Effector memory CD8-positive, alpha-beta T cell (primary cell): ENCODE measurements at regions not wholly inside any gene's neighbourhood (a gene's known extent, or its start where the extent isn't known, plus 50 kb on each side); places are given as distances from the start of the nearest gene placed in this dataset.
"Not testable (repeated sequence)": the region's sequence is repeated elsewhere in the genome, so short reads cannot be mapped to it uniquely, and the experiment has no call there.

ENCODE experiments used
- ATAC-seq: fragments of 150-1000 bp; cut with Tn5 transposase; replicated peaks from 2 replicates; pipeline ENCODE4 v1.10.0; 2021; ENCODE audit warnings: mild to moderate bottlenecking, moderate library complexity
- DNase-seq, 3 experiments: peaks; one replicate each; pipeline ENCODE4 v3.0.0; 2021
- H3K27ac Mint-ChIP-seq, 2 donors: one replicate each; pipeline ENCODE4 v1.8.0; 2022; ENCODE audit warnings: mild to moderate bottlenecking in 2 of 2, mixed read lengths in 2 of 2, moderate library complexity in 2 of 2
- H3K27me3 Mint-ChIP-seq, 2 donors: one replicate each; pipeline ENCODE4 v1.8.0; 2022; ENCODE audit warnings: mixed read lengths in 2 of 2
- H3K36me3 Mint-ChIP-seq: one replicate; pipeline ENCODE4 v1.8.0; 2022; ENCODE audit warnings: mild to moderate bottlenecking, moderate library complexity, mixed read lengths; ENCODE audit not compliant: insufficient read depth
- H3K4me1 Mint-ChIP-seq, 2 donors: one replicate each; pipeline ENCODE4 v1.8.0; 2022; ENCODE audit warnings: low read depth in 2 of 2, mixed read lengths in 2 of 2
- H3K4me3 Mint-ChIP-seq, 2 donors: one replicate each; pipeline ENCODE4 v1.8.0; 2022; ENCODE audit warnings: mild to moderate bottlenecking in 2 of 2, mixed read lengths in 2 of 2, moderate library complexity in 2 of 2
- H3K9me3 Mint-ChIP-seq, 2 donors: one replicate each; pipeline ENCODE4 v1.8.0; 2022; ENCODE audit warnings: mixed read lengths in 2 of 2

DNA sequence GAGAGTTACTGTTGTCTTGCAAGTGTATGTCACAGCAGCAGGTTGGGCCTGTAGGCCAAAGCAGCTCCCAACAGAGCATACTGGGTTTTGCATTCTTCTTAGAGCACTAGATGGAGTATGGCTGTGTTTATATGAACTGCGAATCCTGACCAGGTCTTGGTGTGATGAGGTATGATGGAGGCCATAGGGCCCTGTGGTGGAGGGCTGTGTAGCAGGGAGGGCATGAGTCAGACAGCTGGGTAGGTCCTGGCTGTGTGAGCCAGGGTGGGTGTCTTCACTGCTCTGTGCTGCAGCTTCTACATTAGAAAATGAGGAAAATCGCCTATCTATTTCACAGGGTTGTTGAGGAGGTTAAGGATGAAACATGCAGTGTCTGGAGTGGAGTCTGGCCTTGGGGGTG lies 124.2 kb downstream of the BUB3 start:
- H3K4me3 Mint-ChIP-seq: no peak overlapping the region

GRCh38 chr10:123283371-123283770 lies 129.2 kb downstream of the BUB3 start:
- H3K4me1 Mint-ChIP-seq, DNase-seq, H3K4me3 Mint-ChIP-seq, H3K9me3 Mint-ChIP-seq, H3K36me3 Mint-ChIP-seq, ATAC-seq, H3K27ac Mint-ChIP-seq, H3K27me3 Mint-ChIP-seq: not testable (repeated sequence)

More for the DNA sequence above, 124.2 kb downstream of the BUB3 start:
- peaks cover 8 to 9% of the 10 kb centered on the region in 2 donors for H3K27me3 Mint-ChIP-seq
- H3K9me3 Mint-ChIP-seq: peaks cover 2 to 8% of the 10 kb centered on the region in 2 donors
- ATAC-seq (no peak), DNase-seq (no peak)
- peak overlapping the region in 1 of 2 donors; percentile 21 for H3K27ac Mint-ChIP-seq
- no peaks in the 10 kb centered on the region for H3K36me3 Mint-ChIP-seq
- H3K4me1 Mint-ChIP-seq: peaks cover 4 to 5% of the 10 kb centered on the region in 2 donors

DNA sequence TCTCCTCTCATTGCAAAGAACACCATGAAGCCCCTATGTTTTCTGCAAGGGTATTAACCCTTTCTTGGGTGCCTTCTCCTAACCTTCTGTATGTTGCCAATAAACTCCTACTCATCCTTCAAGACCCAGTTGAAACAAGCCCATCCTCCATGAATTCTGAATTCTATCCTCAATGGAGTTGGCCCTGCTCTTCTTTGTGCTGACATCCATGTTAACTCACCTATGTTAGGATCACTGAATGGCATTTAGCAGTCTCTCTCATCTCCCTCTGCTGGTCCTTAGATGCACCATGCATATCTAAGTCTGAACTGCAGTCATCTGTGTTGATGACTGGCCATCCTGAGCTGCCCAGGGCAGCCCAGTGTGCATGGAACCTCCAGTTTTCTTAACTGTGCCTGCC lies 129.8 kb downstream of the BUB3 start:
- no peak for DNase-seq
- no peaks in the 10 kb centered on the region for H3K9me3 Mint-ChIP-seq
- ATAC-seq: no peak

DNA sequence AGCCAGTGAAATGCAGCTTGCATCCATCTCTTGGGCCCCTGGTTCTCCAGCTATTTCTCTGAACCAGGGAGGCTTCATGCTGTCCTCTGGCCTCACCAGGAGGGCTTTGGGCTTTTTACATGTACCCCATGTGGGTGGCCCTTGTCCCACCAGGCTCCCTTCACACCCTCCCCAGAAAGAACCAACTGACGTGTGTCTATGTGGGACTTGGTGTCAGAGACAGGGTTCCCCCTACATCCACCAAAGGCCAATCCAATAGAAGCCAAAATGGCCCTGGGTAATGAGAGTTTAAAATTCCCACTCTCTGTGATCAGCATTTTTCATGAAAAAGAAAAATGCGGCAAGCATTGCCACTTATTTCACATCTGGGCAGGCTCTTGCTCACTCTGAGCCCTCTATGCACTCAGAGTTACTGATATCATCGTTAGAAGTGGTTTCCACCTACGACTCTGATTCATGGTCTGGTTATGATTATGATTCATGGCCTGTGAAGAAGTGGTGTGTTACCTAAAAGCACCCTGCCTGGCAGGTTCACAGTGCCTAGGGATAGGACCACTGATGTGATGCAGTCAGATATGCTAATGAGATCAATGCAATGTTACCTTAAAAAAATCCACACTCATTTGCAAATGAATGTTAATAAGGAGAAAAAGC lies 133.5 kb downstream of the BUB3 start:
- no peak overlapping the region for H3K4me3 Mint-ChIP-seq
- no peak overlapping the region for H3K27ac Mint-ChIP-seq
- DNase-seq: no peak
- peaks cover 0 to 6% of the 10 kb centered on the region in 2 donors for H3K27me3 Mint-ChIP-seq
- H3K36me3 Mint-ChIP-seq: no peaks in the 10 kb centered on the region
- no peaks in the 10 kb centered on the region for H3K9me3 Mint-ChIP-seq
- peaks cover 0 to 2% of the 10 kb centered on the region in 2 donors for H3K4me1 Mint-ChIP-seq
- no peak for ATAC-seq

More for the DNA sequence above, 129.8 kb downstream of the BUB3 start:
- Mint-ChIP-seq H3K4me1 (peaks cover 0 to 2% of the 10 kb centered on the region in 2 donors), H3K4me3 (no peak overlapping the region), H3K27ac (no peak overlapping the region), H3K36me3 (no peaks in the 10 kb centered on the region), H3K27me3 (no peaks in the 10 kb centered on the region)

GRCh38 chr10:123289432-123289831 lies 135.2 kb downstream of the BUB3 start:
- Mint-ChIP-seq H3K4me3 (no peak overlapping the region), H3K4me1 (peaks cover 0 to 2% of the 10 kb centered on the region in 2 donors), H3K9me3 (no peaks in the 10 kb centered on the region), H3K36me3 (no peaks in the 10 kb centered on the region), H3K27ac (no peak overlapping the region), H3K27me3 (peaks cover 0 to 6% of the 10 kb centered on the region in 2 donors)
- ATAC-seq (no peak), DNase-seq (no peak)

DNA sequence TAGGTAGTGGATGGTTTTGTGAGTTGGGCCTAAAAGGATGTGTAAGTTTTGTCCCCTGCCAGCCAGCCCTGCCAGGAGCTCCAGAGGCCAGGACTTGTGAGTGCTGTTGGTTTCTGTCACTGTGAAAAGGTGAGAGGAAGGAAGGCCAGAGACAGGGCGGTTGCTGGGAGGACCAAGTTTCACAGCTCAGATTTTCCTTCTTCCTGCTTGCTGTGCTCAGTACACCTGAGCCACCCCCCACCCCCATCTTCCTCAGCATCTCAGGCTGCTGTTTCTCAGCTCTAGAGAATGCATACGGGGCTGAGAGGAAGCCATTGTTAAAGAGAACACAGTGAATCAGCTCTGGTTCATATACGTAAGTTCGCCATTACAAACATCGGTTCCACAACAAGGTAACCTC lies 139.9 kb downstream of the BUB3 start:
- H3K4me3 Mint-ChIP-seq: no peak overlapping the region
- H3K9me3 Mint-ChIP-seq: no peaks in the 10 kb centered on the region
- H3K27me3 Mint-ChIP-seq: peaks cover 0 to 6% of the 10 kb centered on the region in 2 donors
- no peak for ATAC-seq
- DNase-seq: no peak
- no peaks in the 10 kb centered on the region for H3K4me1 Mint-ChIP-seq
- H3K36me3 Mint-ChIP-seq: no peaks in the 10 kb centered on the region
- no peak overlapping the region for H3K27ac Mint-ChIP-seq

DNA sequence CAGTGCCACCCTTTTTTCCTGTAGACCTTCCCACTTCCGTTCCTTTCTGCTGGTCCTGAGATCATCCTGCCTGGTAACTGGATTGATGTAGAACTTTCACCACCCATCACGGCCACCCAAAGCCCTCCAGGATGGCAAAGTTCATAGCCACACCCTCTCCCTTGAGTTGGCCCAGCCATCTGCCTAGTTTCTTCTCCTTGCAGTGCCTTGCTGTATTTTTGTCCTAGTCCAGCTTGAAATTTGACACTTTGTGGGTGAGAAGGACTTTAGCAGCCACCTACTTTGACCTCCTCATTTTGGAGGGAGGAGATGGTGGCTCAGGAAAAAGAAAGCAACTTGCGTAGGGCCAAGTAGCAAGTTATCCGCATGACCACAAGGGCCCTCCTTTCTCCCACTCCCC lies 140.7 kb downstream of the BUB3 start:
- Mint-ChIP-seq H3K4me1 (no peaks in the 10 kb centered on the region), H3K36me3 (no peaks in the 10 kb centered on the region), H3K27ac (no peak overlapping the region), H3K9me3 (no peaks in the 10 kb centered on the region), H3K4me3 (no peak overlapping the region), H3K27me3 (peaks cover 7 to 9% of the 10 kb centered on the region in 2 donors)
- DNase-seq (no peak), ATAC-seq (no peak)

DNA sequence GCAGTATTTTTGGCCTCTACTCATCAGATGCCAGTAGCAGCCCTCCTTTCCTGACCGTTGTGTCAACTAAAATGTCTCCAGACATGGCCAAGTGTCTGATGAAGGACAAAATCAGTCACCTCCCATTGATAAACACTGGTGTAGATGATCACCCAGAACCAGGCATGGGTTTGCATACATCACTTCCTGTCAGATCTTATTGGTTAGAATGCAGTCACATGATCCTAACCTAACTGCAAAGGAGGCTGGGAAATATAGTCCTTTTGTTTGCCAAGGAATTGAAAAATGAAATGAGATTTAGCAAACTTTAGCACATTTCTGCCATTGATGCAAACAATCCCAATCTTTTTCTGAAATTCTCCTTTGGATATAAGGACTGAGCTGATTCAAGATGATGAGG lies 141.4 kb downstream of the BUB3 start:
- H3K27me3 Mint-ChIP-seq: peaks cover 5 to 8% of the 10 kb centered on the region in 2 donors
- no peaks in the 10 kb centered on the region for H3K9me3 Mint-ChIP-seq
- no peaks in the 10 kb centered on the region for H3K4me1 Mint-ChIP-seq
- H3K36me3 Mint-ChIP-seq: no peaks in the 10 kb centered on the region
- no peak for DNase-seq
- no peak overlapping the region for H3K4me3 Mint-ChIP-seq
- ATAC-seq: no peak
- H3K27ac Mint-ChIP-seq: no peak overlapping the region

DNA sequence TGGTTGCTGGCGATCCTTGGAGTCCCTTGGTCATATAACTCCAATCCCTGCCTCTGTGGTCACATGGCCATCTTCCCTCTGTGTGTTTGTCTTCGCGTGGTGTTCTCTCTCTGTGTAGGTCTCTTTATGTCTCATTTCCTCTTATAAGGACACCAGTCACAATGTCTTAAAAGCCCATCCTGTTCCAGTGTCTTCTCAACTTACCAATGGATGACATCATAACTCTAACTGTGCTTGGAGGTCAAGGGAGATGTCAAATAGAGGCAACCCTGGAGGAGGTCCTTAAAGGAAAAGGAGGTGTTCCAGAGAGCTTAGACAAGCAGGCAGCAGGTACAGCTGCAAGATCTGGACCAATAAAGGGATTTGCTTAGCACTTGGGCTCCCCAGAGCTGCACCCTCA lies 143.0 kb downstream of the BUB3 start:
- Mint-ChIP-seq H3K27me3 (peaks cover 5 to 8% of the 10 kb centered on the region in 2 donors), H3K4me1 (no peaks in the 10 kb centered on the region), H3K36me3 (no peaks in the 10 kb centered on the region), H3K4me3 (no peak overlapping the region), H3K27ac (no peak overlapping the region), H3K9me3 (no peaks in the 10 kb centered on the region)
- DNase-seq: no peak
- ATAC-seq: no peak

DNA sequence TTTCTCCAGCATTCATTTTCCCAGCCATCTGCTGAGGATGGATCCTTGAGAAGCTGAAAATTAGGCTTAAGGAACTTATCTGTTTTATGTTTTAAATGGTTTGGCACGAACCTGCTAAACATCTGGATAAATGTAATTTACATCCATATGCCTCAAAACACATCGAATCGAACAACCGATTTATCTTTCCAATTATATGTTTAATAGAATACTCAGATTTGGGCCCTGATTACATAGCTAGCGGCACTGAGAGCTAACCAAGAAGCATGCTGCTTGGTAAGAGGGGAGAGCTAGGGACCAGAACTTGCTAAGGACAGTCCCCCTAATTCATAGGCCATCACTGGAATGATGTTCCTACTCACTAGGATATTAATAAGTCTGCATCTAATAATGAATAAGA lies 144.4 kb downstream of the BUB3 start:
- H3K4me1 Mint-ChIP-seq: no peaks in the 10 kb centered on the region
- DNase-seq (no peak), ATAC-seq (no peak)
- no peaks in the 10 kb centered on the region for H3K36me3 Mint-ChIP-seq
- H3K9me3 Mint-ChIP-seq: no peaks in the 10 kb centered on the region
- peaks cover 5 to 8% of the 10 kb centered on the region in 2 donors for H3K27me3 Mint-ChIP-seq
- H3K4me3 Mint-ChIP-seq: no peak overlapping the region
- no peak overlapping the region for H3K27ac Mint-ChIP-seq

DNA sequence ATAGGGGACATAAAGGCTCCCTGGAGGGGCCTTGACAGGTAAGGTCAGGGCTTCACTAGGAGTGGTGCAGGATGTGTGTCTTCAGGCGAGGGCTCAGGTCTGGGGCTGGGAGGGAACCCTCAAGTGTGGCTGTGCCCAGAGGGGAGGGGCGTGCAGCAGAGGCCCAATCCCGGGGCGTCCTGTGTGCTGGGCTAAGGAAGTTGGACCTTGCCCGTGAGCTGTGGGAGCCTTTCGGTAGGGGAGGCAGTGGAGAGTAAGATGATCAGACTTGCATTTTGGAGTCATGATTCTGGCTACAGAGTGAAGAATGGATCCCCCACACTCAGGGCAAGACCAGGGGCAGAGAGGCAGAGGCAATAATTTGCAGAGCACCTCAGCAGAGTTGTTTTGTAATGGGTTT lies 145.4 kb downstream of the BUB3 start:
- H3K27ac Mint-ChIP-seq: no peak overlapping the region
- no peaks in the 10 kb centered on the region for H3K36me3 Mint-ChIP-seq
- no peak for DNase-seq
- H3K4me1 Mint-ChIP-seq: no peaks in the 10 kb centered on the region
- no peak overlapping the region for H3K4me3 Mint-ChIP-seq
- no peaks in the 10 kb centered on the region for H3K9me3 Mint-ChIP-seq
- peaks cover 5 to 8% of the 10 kb centered on the region in 2 donors for H3K27me3 Mint-ChIP-seq
- ATAC-seq: no peak

DNA sequence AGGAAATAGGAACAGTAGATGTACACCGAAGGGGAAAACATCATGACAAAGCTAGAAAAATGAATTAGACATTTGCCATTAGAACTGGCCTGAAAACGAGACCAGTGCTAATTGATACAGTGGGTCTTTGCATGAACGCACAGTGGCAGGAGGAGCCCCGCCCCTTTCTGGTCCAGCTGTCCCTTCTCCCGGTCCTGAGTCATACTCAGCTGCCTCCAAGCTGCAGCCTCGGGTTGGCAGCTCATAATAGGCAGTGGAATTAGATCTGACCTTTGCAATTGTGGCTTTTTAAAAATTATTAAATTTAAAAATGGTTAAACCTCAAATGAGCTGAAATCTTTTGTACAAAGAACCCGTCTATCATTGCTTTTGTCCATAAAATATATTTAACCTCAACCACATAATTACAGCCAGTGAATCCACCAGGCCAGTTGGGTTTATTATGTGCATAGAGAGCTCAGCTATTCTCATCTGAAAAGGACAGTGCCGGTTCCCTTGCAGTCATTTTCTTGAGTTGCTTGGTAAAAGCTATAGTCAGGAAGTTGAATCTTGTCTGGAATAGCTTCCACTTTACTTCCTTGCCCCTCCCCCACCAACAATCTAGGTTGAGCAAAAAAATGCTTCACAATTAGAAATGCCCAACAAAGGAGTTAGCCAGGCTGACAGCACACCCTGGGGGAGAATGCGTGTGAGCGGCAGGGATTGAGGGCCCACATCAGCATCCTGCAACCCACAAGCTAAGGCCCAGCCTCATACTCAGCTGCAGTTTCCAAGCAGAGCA lies 147.1 kb downstream of the BUB3 start:
- no peaks in the 10 kb centered on the region for H3K9me3 Mint-ChIP-seq
- no peaks in the 10 kb centered on the region for H3K4me1 Mint-ChIP-seq
- no peak for DNase-seq
- H3K36me3 Mint-ChIP-seq: no peaks in the 10 kb centered on the region
- no peak for ATAC-seq
- no peak overlapping the region for H3K4me3 Mint-ChIP-seq
- H3K27me3 Mint-ChIP-seq: peaks cover 5 to 8% of the 10 kb centered on the region in 2 donors
- H3K27ac Mint-ChIP-seq: no peak overlapping the region

GRCh38 chr10:123303581-123304337 lies 149.6 kb downstream of the BUB3 start:
- Mint-ChIP-seq H3K27ac (no peak overlapping the region), H3K4me3 (no peak overlapping the region), H3K27me3 (peaks cover 5 to 8% of the 10 kb centered on the region in 2 donors), H3K4me1 (no peaks in the 10 kb centered on the region), H3K9me3 (no peaks in the 10 kb centered on the region), H3K36me3 (no peaks in the 10 kb centered on the region)
- no peak for ATAC-seq
- DNase-seq: no peak
